A549 (cell line): ENCODE measurements at regions not wholly inside any gene's neighbourhood (a gene's known extent, or its start where the extent isn't known, plus 50 kb on each side); places are given as distances from the start of the nearest gene placed in this dataset.

Experiments
- CEBPB ChIP-seq, 2 experiments: fragments of >200 bp in 1 of 2; sonication (Bioruptor Twin) in 1 of 2; formaldehyde crosslinking in 1 of 2; IDR thresholded peaks; 2 replicates each; pipeline ENCODE4 v1.6.1; 2012 to 2016
- CHD2 ChIP-seq: fragments of 150-350 bp; IDR thresholded peaks from 2 replicates; pipeline ENCODE4 v1.6.1; 2014; ENCODE audit warnings: low read length; ENCODE audit not compliant: partially characterized antibody
- MAFK ChIP-seq: fragments of 450-650 bp; IDR thresholded peaks from 2 replicates; pipeline ENCODE4 v1.6.1; 2014; ENCODE audit not compliant: partially characterized antibody
- NFE2L2 ChIP-seq: fragments of 150-350 bp; conservative IDR thresholded peaks from 2 replicates; pipeline ENCODE4 v1.6.1; 2014; ENCODE audit warnings: low read length
- POLR2A ChIP-seq: IDR thresholded peaks from 2 replicates; pipeline ENCODE4 v1.6.1; 2012; ENCODE audit warnings: mild to moderate bottlenecking, low read length
- RAD21 ChIP-seq, 2 experiments: fragments of >200 bp in 1 of 2; sonication (Bioruptor Twin) in 1 of 2; formaldehyde crosslinking in 1 of 2; IDR thresholded peaks in 1 of 2; conservative IDR thresholded peaks in 1 of 2; 2 replicates in 1 of 2; 3 replicates in 1 of 2; pipeline ENCODE4 v1.6.1; 2012 to 2018; ENCODE audit warnings: inconsistent platforms in 1 of 2
- SREBF2 ChIP-seq: fragments of 450-650 bp; IDR thresholded peaks from 2 replicates; pipeline ENCODE4 v1.6.1; 2014; ENCODE audit warnings: mild to moderate bottlenecking, moderate library complexity
- ZC3H11A ChIP-seq: fragments of 450-650 bp; IDR thresholded peaks from 2 replicates; pipeline ENCODE4 v1.6.1; 2014; ENCODE audit warnings: antibody characterized with exemption, mild to moderate bottlenecking
- TF ChIP-seq, protein P1 (sequence below): fragments of >200 bp; sonication (Bioruptor Twin); formaldehyde crosslinking; IDR thresholded peaks from 3 replicates; pipeline ENCODE4 v1.5.1; 2016
- TF ChIP-seq, protein P2 (sequence below): fragments of 450-650 bp; IDR thresholded peaks from 2 replicates; pipeline ENCODE4 v1.6.1; 2014; ENCODE audit warnings: antibody characterized with exemption
- TF ChIP-seq, protein P3 (sequence below): IDR thresholded peaks from 2 replicates; pipeline ENCODE4 v1.6.1; 2012
- TF ChIP-seq, protein P4 (sequence below): IDR thresholded peaks from 2 replicates; pipeline ENCODE4 v1.6.1; 2012
- TF ChIP-seq, protein P5 (sequence below): fragments of 250-450 bp; sonication (Bioruptor Pico); IDR thresholded peaks from 2 replicates; pipeline ENCODE4 v1.5.0; 2021; ENCODE audit warnings: mild to moderate bottlenecking, moderate library complexity, borderline replicate concordance
- TF ChIP-seq, protein P6 (sequence below): fragments of 200-600 bp; sonication (generic); IDR thresholded peaks from 2 replicates; pipeline ENCODE4 v1.6.1; 2016; ENCODE audit warnings: antibody characterized with exemption, mild to moderate bottlenecking, moderate library complexity

DNA sequence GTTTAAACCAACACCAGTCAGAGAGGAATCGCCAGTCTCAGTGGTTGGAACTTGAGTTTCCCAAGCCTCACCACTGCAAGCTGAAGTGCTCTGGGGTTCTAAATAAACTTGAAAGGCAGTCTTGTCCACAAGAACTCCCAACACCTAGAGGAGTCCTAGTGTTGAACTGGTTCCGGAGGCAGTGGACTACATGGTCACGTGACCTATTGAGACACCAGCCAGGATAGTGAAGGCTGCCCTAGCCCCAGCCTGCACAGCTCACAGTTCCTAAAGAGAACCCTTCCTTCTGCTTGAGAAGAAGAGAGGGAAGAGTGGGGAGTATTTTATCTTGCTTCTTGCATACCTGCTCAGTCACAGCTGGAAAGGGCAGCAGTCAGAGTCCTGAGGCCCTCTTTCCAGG, 1012.7 kb upstream of the ADGRL3 start:
- TF ChIP-seq POLR2A (no peak), ZC3H11A (no peak), NFE2L2 (no peak), RAD21 (conservative IDR thresholded peaks at IDR 0.05 in 1 of 2, IDR thresholded peaks at IDR 0.05 in 1 of 2) (no peak), SREBF2 (no peak), MAFK (no peak), CHD2 (no peak), CEBPB (IDR thresholded peaks at IDR 0.05) (no peak)
- TF ChIP-seq, protein P1, sequence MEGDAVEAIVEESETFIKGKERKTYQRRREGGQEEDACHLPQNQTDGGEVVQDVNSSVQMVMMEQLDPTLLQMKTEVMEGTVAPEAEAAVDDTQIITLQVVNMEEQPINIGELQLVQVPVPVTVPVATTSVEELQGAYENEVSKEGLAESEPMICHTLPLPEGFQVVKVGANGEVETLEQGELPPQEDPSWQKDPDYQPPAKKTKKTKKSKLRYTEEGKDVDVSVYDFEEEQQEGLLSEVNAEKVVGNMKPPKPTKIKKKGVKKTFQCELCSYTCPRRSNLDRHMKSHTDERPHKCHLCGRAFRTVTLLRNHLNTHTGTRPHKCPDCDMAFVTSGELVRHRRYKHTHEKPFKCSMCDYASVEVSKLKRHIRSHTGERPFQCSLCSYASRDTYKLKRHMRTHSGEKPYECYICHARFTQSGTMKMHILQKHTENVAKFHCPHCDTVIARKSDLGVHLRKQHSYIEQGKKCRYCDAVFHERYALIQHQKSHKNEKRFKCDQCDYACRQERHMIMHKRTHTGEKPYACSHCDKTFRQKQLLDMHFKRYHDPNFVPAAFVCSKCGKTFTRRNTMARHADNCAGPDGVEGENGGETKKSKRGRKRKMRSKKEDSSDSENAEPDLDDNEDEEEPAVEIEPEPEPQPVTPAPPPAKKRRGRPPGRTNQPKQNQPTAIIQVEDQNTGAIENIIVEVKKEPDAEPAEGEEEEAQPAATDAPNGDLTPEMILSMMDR = no peak
- TF ChIP-seq, protein P2, sequence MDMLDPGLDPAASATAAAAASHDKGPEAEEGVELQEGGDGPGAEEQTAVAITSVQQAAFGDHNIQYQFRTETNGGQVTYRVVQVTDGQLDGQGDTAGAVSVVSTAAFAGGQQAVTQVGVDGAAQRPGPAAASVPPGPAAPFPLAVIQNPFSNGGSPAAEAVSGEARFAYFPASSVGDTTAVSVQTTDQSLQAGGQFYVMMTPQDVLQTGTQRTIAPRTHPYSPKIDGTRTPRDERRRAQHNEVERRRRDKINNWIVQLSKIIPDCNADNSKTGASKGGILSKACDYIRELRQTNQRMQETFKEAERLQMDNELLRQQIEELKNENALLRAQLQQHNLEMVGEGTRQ = no peak
- TF ChIP-seq, protein P3, sequence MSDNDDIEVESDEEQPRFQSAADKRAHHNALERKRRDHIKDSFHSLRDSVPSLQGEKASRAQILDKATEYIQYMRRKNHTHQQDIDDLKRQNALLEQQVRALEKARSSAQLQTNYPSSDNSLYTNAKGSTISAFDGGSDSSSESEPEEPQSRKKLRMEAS = no peak
- TF ChIP-seq, protein P4, sequence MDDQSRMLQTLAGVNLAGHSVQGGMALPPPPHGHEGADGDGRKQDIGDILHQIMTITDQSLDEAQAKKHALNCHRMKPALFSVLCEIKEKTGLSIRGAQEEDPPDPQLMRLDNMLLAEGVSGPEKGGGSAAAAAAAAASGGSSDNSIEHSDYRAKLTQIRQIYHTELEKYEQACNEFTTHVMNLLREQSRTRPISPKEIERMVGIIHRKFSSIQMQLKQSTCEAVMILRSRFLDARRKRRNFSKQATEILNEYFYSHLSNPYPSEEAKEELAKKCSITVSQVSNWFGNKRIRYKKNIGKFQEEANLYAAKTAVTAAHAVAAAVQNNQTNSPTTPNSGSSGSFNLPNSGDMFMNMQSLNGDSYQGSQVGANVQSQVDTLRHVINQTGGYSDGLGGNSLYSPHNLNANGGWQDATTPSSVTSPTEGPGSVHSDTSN = no peak
- TF ChIP-seq, protein P5, sequence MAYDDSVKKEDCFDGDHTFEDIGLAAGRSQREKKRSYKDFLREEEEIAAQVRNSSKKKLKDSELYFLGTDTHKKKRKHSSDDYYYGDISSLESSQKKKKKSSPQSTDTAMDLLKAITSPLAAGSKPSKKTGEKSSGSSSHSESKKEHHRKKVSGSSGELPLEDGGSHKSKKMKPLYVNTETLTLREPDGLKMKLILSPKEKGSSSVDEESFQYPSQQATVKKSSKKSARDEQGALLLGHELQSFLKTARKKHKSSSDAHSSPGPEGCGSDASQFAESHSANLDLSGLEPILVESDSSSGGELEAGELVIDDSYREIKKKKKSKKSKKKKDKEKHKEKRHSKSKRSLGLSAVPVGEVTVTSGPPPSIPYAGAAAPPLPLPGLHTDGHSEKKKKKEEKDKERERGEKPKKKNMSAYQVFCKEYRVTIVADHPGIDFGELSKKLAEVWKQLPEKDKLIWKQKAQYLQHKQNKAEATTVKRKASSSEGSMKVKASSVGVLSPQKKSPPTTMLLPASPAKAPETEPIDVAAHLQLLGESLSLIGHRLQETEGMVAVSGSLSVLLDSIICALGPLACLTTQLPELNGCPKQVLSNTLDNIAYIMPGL = no peak
- TF ChIP-seq, protein P6, sequence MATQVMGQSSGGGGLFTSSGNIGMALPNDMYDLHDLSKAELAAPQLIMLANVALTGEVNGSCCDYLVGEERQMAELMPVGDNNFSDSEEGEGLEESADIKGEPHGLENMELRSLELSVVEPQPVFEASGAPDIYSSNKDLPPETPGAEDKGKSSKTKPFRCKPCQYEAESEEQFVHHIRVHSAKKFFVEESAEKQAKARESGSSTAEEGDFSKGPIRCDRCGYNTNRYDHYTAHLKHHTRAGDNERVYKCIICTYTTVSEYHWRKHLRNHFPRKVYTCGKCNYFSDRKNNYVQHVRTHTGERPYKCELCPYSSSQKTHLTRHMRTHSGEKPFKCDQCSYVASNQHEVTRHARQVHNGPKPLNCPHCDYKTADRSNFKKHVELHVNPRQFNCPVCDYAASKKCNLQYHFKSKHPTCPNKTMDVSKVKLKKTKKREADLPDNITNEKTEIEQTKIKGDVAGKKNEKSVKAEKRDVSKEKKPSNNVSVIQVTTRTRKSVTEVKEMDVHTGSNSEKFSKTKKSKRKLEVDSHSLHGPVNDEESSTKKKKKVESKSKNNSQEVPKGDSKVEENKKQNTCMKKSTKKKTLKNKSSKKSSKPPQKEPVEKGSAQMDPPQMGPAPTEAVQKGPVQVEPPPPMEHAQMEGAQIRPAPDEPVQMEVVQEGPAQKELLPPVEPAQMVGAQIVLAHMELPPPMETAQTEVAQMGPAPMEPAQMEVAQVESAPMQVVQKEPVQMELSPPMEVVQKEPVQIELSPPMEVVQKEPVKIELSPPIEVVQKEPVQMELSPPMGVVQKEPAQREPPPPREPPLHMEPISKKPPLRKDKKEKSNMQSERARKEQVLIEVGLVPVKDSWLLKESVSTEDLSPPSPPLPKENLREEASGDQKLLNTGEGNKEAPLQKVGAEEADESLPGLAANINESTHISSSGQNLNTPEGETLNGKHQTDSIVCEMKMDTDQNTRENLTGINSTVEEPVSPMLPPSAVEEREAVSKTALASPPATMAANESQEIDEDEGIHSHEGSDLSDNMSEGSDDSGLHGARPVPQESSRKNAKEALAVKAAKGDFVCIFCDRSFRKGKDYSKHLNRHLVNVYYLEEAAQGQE = no peak
